ENCODE measurements at regions not wholly inside any gene's neighbourhood (a gene's known extent, or its start where the extent isn't known, plus 50 kb on each side); places are given as distances from the start of the nearest gene placed in this dataset.

GRCh38 chr5:133709209-133709725, 96.9 kb upstream of the FSTL4 start:
- no peak overlapping the region for H3K4me3 ChIP-seq (ENCODE audit: low read length in 2 of 2)
- H3K4me1 ChIP-seq (ENCODE audit: control insufficient read depth in 2 of 2, insufficient read depth in 1 of 2, low read depth in 1 of 2, low read length in 2 of 2), result no peaks in the 10 kb centered on the region
- H2AK5ac ChIP-seq (ENCODE audit: low read depth, low read length), result no peak overlapping the region
- no peak overlapping the region for H2BK5ac ChIP-seq (ENCODE audit: low read length)
- H3K9ac ChIP-seq (ENCODE audit: low read depth, low read length, poor library complexity), result no peak overlapping the region
- no peak overlapping the region for H2BK12ac ChIP-seq (ENCODE audit: low read length)
- DNase-seq (ENCODE audit: low spot score), result no peak
- H4K8ac ChIP-seq (ENCODE audit: low read depth, low read length), result no peak overlapping the region
- H3K14ac ChIP-seq (ENCODE audit: low read length), result no peak overlapping the region
- no peak overlapping the region for H3K4me2 ChIP-seq (ENCODE audit: insufficient read depth, low read length, poor library complexity, severe bottlenecking)
- H3K36me3 ChIP-seq (replicated peaks in 1 of 2; ENCODE audit: control insufficient read depth in 2 of 2, insufficient read depth in 2 of 2, low read length in 2 of 2), result no peaks in the 10 kb centered on the region
- no peak overlapping the region for H3K18ac ChIP-seq (ENCODE audit: low read length)
- no peaks in the 10 kb centered on the region for H3K27me3 ChIP-seq (ENCODE audit: control insufficient read depth in 3 of 3, insufficient read depth in 3 of 3, low read depth in 1 of 3, low read length in 3 of 3)
- H2BK120ac ChIP-seq (ENCODE audit: low read depth, low read length), result no peak overlapping the region
- no peak overlapping the region for H3K4ac ChIP-seq (ENCODE audit: low read length)
- H2AFZ ChIP-seq (ENCODE audit: low read length), result no peak overlapping the region
- WGBS, 2 donors (ENCODE audit: extremely low coverage in 2 of 2, insufficient read length in 2 of 2, insufficient replicate concordance in 1 of 2), result no CpG with 5 or more reads among the region's 2 CpGs
- no peaks in the 10 kb centered on the region for H3K9me3 ChIP-seq (replicated peaks in 1 of 2; ENCODE audit: control insufficient read depth in 2 of 2, insufficient read depth in 1 of 2, low read depth in 1 of 2, low read length in 2 of 2)
- no peaks in the 10 kb centered on the region for H3K79me1 ChIP-seq (ENCODE audit: low read depth, low read length)
- H4K91ac ChIP-seq (ENCODE audit: low read depth, low read length, poor library complexity), result no peak overlapping the region
- no peak overlapping the region for H3K23ac ChIP-seq (ENCODE audit: low read depth, low read length, poor library complexity)
- no peak overlapping the region for H2BK15ac ChIP-seq (ENCODE audit: low read length)
- H3K27ac ChIP-seq (replicated peaks; ENCODE audit: low read length), result no peak overlapping the region

- Histone ChIP-seq H2BK120ac (ENCODE audit: low read depth, low read length) (no peak overlapping the region), H3K14ac (ENCODE audit: low read length) (no peak overlapping the region), H2BK15ac (ENCODE audit: low read length) (no peak overlapping the region), H4K91ac (ENCODE audit: low read depth, low read length, poor library complexity) (no peak overlapping the region), H3K36me3 (replicated peaks in 1 of 2; ENCODE audit: control insufficient read depth in 2 of 2, insufficient read depth in 2 of 2, low read length in 2 of 2) (no peaks in the 10 kb centered on the region), H3K23ac (ENCODE audit: low read depth, low read length, poor library complexity) (no peak overlapping the region), H3K4me2 (ENCODE audit: insufficient read depth, low read length, poor library complexity, severe bottlenecking) (no peak overlapping the region), H3K4me1 (ENCODE audit: control insufficient read depth in 2 of 2, insufficient read depth in 1 of 2, low read depth in 1 of 2, low read length in 2 of 2) (peaks cover 0 to under 1% of the 10 kb centered on the region in 2 donors), H3K9me3 (replicated peaks in 1 of 2; ENCODE audit: control insufficient read depth in 2 of 2, insufficient read depth in 1 of 2, low read depth in 1 of 2, low read length in 2 of 2) (no peaks in the 10 kb centered on the region), H3K27me3 (ENCODE audit: control insufficient read depth in 3 of 3, insufficient read depth in 3 of 3, low read depth in 1 of 3, low read length in 3 of 3) (no peaks in the 10 kb centered on the region), H3K27ac (replicated peaks; ENCODE audit: low read length) (no peak overlapping the region), H2AFZ (ENCODE audit: low read length) (no peak overlapping the region), H3K4ac (ENCODE audit: low read length) (no peak overlapping the region), H3K9ac (ENCODE audit: low read depth, low read length, poor library complexity) (no peak overlapping the region), H3K4me3 (ENCODE audit: low read length in 2 of 2) (no peak overlapping the region), H4K8ac (ENCODE audit: low read depth, low read length) (no peak overlapping the region), H2BK5ac (ENCODE audit: low read length) (no peak overlapping the region), H2AK5ac (ENCODE audit: low read depth, low read length) (no peak overlapping the region), H3K79me1 (ENCODE audit: low read depth, low read length) (no peaks in the 10 kb centered on the region), H3K18ac (ENCODE audit: low read length) (no peak overlapping the region), H2BK12ac (ENCODE audit: low read length) (no peak overlapping the region)
- no peak for DNase-seq (ENCODE audit: low spot score)
- WGBS, 2 donors (ENCODE audit: extremely low coverage in 2 of 2, insufficient read length in 2 of 2, insufficient replicate concordance in 1 of 2), result no CpG with 5 or more reads among the region's 3 CpGs
Measured at GRCh38 chr5:133708331-133708850, 96.0 kb upstream of the FSTL4 start.

- no peak overlapping the region for H3K4me3 ChIP-seq (ENCODE audit: low read length in 2 of 2)
- H2BK12ac ChIP-seq (ENCODE audit: low read length), result no peak overlapping the region
- no peak overlapping the region for H3K23ac ChIP-seq (ENCODE audit: low read depth, low read length, poor library complexity)
- peak overlapping the region; percentile 15 for H3K9ac ChIP-seq (ENCODE audit: low read depth, low read length, poor library complexity)
- no peak overlapping the region for H2AFZ ChIP-seq (ENCODE audit: low read length)
- H2BK120ac ChIP-seq (ENCODE audit: low read depth, low read length), result no peak overlapping the region
- no peak overlapping the region for H3K27ac ChIP-seq (replicated peaks; ENCODE audit: low read length)
- no peak overlapping the region for H4K91ac ChIP-seq (ENCODE audit: low read depth, low read length, poor library complexity)
- H4K8ac ChIP-seq (ENCODE audit: low read depth, low read length), result no peak overlapping the region
- H3K14ac ChIP-seq (ENCODE audit: low read length), result no peak overlapping the region
- H3K27me3 ChIP-seq (ENCODE audit: control insufficient read depth in 3 of 3, insufficient read depth in 3 of 3, low read depth in 1 of 3, low read length in 3 of 3), result no peaks in the 10 kb centered on the region
- no peak overlapping the region for H3K4me2 ChIP-seq (ENCODE audit: insufficient read depth, low read length, poor library complexity, severe bottlenecking)
- H3K9me3 ChIP-seq (replicated peaks in 1 of 2; ENCODE audit: control insufficient read depth in 2 of 2, insufficient read depth in 1 of 2, low read depth in 1 of 2, low read length in 2 of 2), result no peaks in the 10 kb centered on the region
- no peak for DNase-seq (ENCODE audit: low spot score)
- WGBS, 2 donors (ENCODE audit: extremely low coverage in 2 of 2, insufficient read length in 2 of 2, insufficient replicate concordance in 1 of 2), result no CpG with 5 or more reads among the region's 2 CpGs
- H3K4ac ChIP-seq (ENCODE audit: low read length), result no peak overlapping the region
- no peak overlapping the region for H2BK15ac ChIP-seq (ENCODE audit: low read length)
- H2BK5ac ChIP-seq (ENCODE audit: low read length), result no peak overlapping the region
- H3K36me3 ChIP-seq (replicated peaks in 1 of 2; ENCODE audit: control insufficient read depth in 2 of 2, insufficient read depth in 2 of 2, low read length in 2 of 2), result no peaks in the 10 kb centered on the region
- H2AK5ac ChIP-seq (ENCODE audit: low read depth, low read length), result no peak overlapping the region
- peaks cover 0 to 3% of the 10 kb centered on the region in 2 donors for H3K4me1 ChIP-seq (ENCODE audit: control insufficient read depth in 2 of 2, insufficient read depth in 1 of 2, low read depth in 1 of 2, low read length in 2 of 2)
- H3K79me1 ChIP-seq (ENCODE audit: low read depth, low read length), result no peaks in the 10 kb centered on the region
- H3K18ac ChIP-seq (ENCODE audit: low read length), result no peak overlapping the region
Measured at GRCh38 chr5:133707629-133708028, 95.3 kb upstream of the FSTL4 start.

- H3K36me3 ChIP-seq (replicated peaks in 1 of 2; ENCODE audit: control insufficient read depth in 2 of 2, insufficient read depth in 2 of 2, low read length in 2 of 2), result no peaks in the 10 kb centered on the region
- H3K14ac ChIP-seq (ENCODE audit: low read length), result no peak overlapping the region
- no peak overlapping the region for H4K8ac ChIP-seq (ENCODE audit: low read depth, low read length)
- no peak overlapping the region for H3K23ac ChIP-seq (ENCODE audit: low read depth, low read length, poor library complexity)
- H3K79me1 ChIP-seq (ENCODE audit: low read depth, low read length), result no peaks in the 10 kb centered on the region
- no peak overlapping the region for H3K4me3 ChIP-seq (ENCODE audit: low read length in 2 of 2)
- no peaks in the 10 kb centered on the region for H3K9me3 ChIP-seq (replicated peaks in 1 of 2; ENCODE audit: control insufficient read depth in 2 of 2, insufficient read depth in 1 of 2, low read depth in 1 of 2, low read length in 2 of 2)
- no CpG with 5 or more reads among the region's 10 CpGs for WGBS, 2 donors (ENCODE audit: extremely low coverage in 2 of 2, insufficient read length in 2 of 2, insufficient replicate concordance in 1 of 2)
- H3K4ac ChIP-seq (ENCODE audit: low read length), result no peak overlapping the region
- H3K27ac ChIP-seq (replicated peaks; ENCODE audit: low read length), result no peak overlapping the region
- no peak overlapping the region for H2BK5ac ChIP-seq (ENCODE audit: low read length)
- H3K27me3 ChIP-seq (ENCODE audit: control insufficient read depth in 3 of 3, insufficient read depth in 3 of 3, low read depth in 1 of 3, low read length in 3 of 3), result no peaks in the 10 kb centered on the region
- H2BK12ac ChIP-seq (ENCODE audit: low read length), result no peak overlapping the region
- H2BK120ac ChIP-seq (ENCODE audit: low read depth, low read length), result no peak overlapping the region
- no peak overlapping the region for H2AFZ ChIP-seq (ENCODE audit: low read length)
- no peak overlapping the region for H2AK5ac ChIP-seq (ENCODE audit: low read depth, low read length)
- peaks cover 0 to 3% of the 10 kb centered on the region in 2 donors for H3K4me1 ChIP-seq (ENCODE audit: control insufficient read depth in 2 of 2, insufficient read depth in 1 of 2, low read depth in 1 of 2, low read length in 2 of 2)
- H4K91ac ChIP-seq (ENCODE audit: low read depth, low read length, poor library complexity), result no peak overlapping the region
- H3K18ac ChIP-seq (ENCODE audit: low read length), result no peak overlapping the region
- H2BK15ac ChIP-seq (ENCODE audit: low read length), result no peak overlapping the region
- no peak for DNase-seq (ENCODE audit: low spot score)
- no peak overlapping the region for H3K4me2 ChIP-seq (ENCODE audit: insufficient read depth, low read length, poor library complexity, severe bottlenecking)
- H3K9ac ChIP-seq (ENCODE audit: low read depth, low read length, poor library complexity), result no peak overlapping the region
Measured at GRCh38 chr5:133706506-133707430, 94.4 kb upstream of the FSTL4 start.
